GM23338 (cell line): ENCODE measurements at regions not wholly inside any gene's neighbourhood (a gene's known extent, or its start where the extent isn't known, plus 50 kb on each side); places are given as distances from the start of the nearest gene placed in this dataset.

ENCODE experiments used
- ATAC-seq: fragments of 200-7000 bp; cut with Tn5 transposase; 3 replicates; pipeline ENCODE4 v1.9.1; 2020
- DNase-seq: peaks from one replicate; pipeline ENCODE4 v3.0.0-alpha.2; 2015; ENCODE audit warnings: low spot score
- H2AFZ ChIP-seq: fragments of 200-600 bp; sonication (generic); 2 replicates; pipeline ENCODE4 v1.8.0; 2016; ENCODE audit warnings: antibody characterized with exemption, mild to moderate bottlenecking, moderate library complexity
- H3F3A ChIP-seq: fragments of 200-600 bp; sonication (generic); replicated peaks from 2 replicates; pipeline ENCODE4 v1.8.0; 2017; ENCODE audit warnings: antibody characterized with exemption, mixed run types, low read depth
- H3K27ac ChIP-seq: fragments of 200-600 bp; sonication (generic); 2 replicates; pipeline ENCODE4 v1.6.1; 2016; ENCODE audit warnings: low read depth
- H3K27me3 ChIP-seq: fragments of 200-600 bp; sonication (generic); 2 replicates; pipeline ENCODE4 v1.8.0; 2016; ENCODE audit warnings: mild to moderate bottlenecking, mixed run types, moderate library complexity; ENCODE audit not compliant: insufficient read depth
- H3K36me3 ChIP-seq: fragments of 200-600 bp; sonication (generic); 2 replicates; pipeline ENCODE4 v1.8.0; 2016; ENCODE audit warnings: mild to moderate bottlenecking; ENCODE audit not compliant: insufficient read depth
- H3K4me1 ChIP-seq: fragments of 200-600 bp; sonication (generic); 2 replicates; pipeline ENCODE4 v1.8.0; 2016; ENCODE audit warnings: mild to moderate bottlenecking, moderate library complexity; ENCODE audit not compliant: insufficient read depth
- H3K4me2 ChIP-seq: fragments of 200-600 bp; sonication (generic); 2 replicates; pipeline ENCODE4 v1.7.1; 2017; ENCODE audit warnings: mixed run types
- H3K4me3 ChIP-seq: fragments of 200-600 bp; sonication (generic); 2 replicates; pipeline ENCODE4 v1.6.1; 2016; ENCODE audit warnings: mixed run types
- H3K79me2 ChIP-seq: fragments of 200-600 bp; sonication (generic); replicated peaks from 2 replicates; pipeline ENCODE4 v1.8.0; 2017; ENCODE audit warnings: mild to moderate bottlenecking; ENCODE audit not compliant: insufficient read depth
- H3K9me2 ChIP-seq: fragments of 200-600 bp; sonication (generic); 2 replicates; pipeline ENCODE4 v1.8.0; 2017; ENCODE audit not compliant: insufficient read depth
- H4K20me1 ChIP-seq: fragments of 200-600 bp; sonication (generic); replicated peaks from 2 replicates; pipeline ENCODE4 v1.8.0; 2017; ENCODE audit warnings: mild to moderate bottlenecking; ENCODE audit not compliant: insufficient read depth
- H3K27ac Mint-ChIP-seq: 2 replicates; pipeline ENCODE4 v1.8.0; 2020; ENCODE audit warnings: inconsistent platforms, mild to moderate bottlenecking, moderate library complexity, mixed read lengths
- H3K27me3 Mint-ChIP-seq: 3 replicates; pipeline ENCODE4 v1.8.0; 2022; ENCODE audit warnings: low read depth, mild to moderate bottlenecking, moderate library complexity, mixed read lengths, inconsistent platforms; ENCODE audit not compliant: insufficient read depth, poor library complexity
- H3K36me3 Mint-ChIP-seq: 3 replicates; pipeline ENCODE4 v1.8.0; 2021; ENCODE audit warnings: low read depth, mild to moderate bottlenecking, inconsistent platforms, moderate library complexity, mixed read lengths
- H3K4me1 Mint-ChIP-seq: 3 replicates; pipeline ENCODE4 v1.8.0; 2020; ENCODE audit warnings: mild to moderate bottlenecking, inconsistent platforms, mixed read lengths
- H3K4me3 Mint-ChIP-seq: 3 replicates; pipeline ENCODE4 v1.8.0; 2021; ENCODE audit warnings: moderate library complexity, mild to moderate bottlenecking, inconsistent platforms, mixed read lengths
- H3K9me3 Mint-ChIP-seq: 3 replicates; pipeline ENCODE4 v1.8.0; 2020; ENCODE audit warnings: moderate library complexity, mild to moderate bottlenecking, inconsistent platforms, mixed read lengths
- CREB1 ChIP-seq: fragments of 250-450 bp; sonication (Bioruptor Pico); IDR thresholded peaks from 2 replicates; pipeline ENCODE4 v1.5.0; 2020; ENCODE audit warnings: low read depth, mild to moderate bottlenecking, moderate library complexity
- EZH2phosphoT487 ChIP-seq: fragments of 200-600 bp; sonication (generic); IDR thresholded peaks from one replicate; pipeline ENCODE4 v1.8.1; 2018; ENCODE audit warnings: antibody characterized with exemption; ENCODE audit not compliant: unreplicated experiment
- JUNB ChIP-seq: IDR thresholded peaks from one replicate; pipeline ENCODE4 v1.6.1; 2016; ENCODE audit warnings: antibody characterized with exemption; ENCODE audit not compliant: unreplicated experiment
- ZNF331 ChIP-seq: fragments of 250-450 bp; sonication (Bioruptor Pico); IDR thresholded peaks from 2 replicates; pipeline ENCODE4 v1.5.0; 2020; ENCODE audit warnings: low read depth, mild to moderate bottlenecking, moderate library complexity
- TF ChIP-seq, protein P1 (sequence below): IDR thresholded peaks from one replicate; pipeline ENCODE4 v1.6.1; 2018; ENCODE audit warnings: antibody characterized with exemption; ENCODE audit not compliant: unreplicated experiment
- TF ChIP-seq, protein P2 (sequence below): fragments of 250-450 bp; sonication (Bioruptor Pico); IDR thresholded peaks from 2 replicates; pipeline ENCODE4 v1.5.0; 2020; ENCODE audit warnings: mild to moderate bottlenecking, moderate library complexity
- TF ChIP-seq, protein P3 (sequence below), 2 experiments: fragments of 200-600 bp in 1 of 2; sonication (generic) in 1 of 2; conservative IDR thresholded peaks; 2 replicates each; pipeline versions ENCODE4 v1.5.1 to v1.6.1; 2016 to 2017; ENCODE audit warnings: antibody characterized with exemption in 2 of 2, low read depth in 2 of 2, mild to moderate bottlenecking in 2 of 2, moderate library complexity in 1 of 2

DNA sequence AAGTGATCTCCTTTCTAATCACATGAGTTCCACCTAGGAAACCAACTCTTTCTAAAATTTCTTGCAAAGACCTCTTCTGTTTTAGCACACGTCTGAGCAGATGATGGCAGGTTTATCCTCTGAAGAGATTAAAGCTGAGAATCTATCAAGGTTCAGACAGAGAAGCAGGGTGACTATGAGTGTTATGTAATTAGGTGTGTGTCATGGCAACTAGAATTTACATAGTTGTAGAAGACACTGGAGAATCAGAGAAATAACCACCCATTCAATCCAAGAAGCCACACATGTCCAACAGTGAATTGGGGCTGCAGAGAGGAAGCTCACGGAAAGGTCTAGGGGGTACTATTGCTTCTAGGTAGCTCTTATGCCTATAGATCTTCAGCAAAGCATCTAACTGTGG is 600.5 kb downstream of the PYDC2 start (continued):
- TF ChIP-seq, protein P1, sequence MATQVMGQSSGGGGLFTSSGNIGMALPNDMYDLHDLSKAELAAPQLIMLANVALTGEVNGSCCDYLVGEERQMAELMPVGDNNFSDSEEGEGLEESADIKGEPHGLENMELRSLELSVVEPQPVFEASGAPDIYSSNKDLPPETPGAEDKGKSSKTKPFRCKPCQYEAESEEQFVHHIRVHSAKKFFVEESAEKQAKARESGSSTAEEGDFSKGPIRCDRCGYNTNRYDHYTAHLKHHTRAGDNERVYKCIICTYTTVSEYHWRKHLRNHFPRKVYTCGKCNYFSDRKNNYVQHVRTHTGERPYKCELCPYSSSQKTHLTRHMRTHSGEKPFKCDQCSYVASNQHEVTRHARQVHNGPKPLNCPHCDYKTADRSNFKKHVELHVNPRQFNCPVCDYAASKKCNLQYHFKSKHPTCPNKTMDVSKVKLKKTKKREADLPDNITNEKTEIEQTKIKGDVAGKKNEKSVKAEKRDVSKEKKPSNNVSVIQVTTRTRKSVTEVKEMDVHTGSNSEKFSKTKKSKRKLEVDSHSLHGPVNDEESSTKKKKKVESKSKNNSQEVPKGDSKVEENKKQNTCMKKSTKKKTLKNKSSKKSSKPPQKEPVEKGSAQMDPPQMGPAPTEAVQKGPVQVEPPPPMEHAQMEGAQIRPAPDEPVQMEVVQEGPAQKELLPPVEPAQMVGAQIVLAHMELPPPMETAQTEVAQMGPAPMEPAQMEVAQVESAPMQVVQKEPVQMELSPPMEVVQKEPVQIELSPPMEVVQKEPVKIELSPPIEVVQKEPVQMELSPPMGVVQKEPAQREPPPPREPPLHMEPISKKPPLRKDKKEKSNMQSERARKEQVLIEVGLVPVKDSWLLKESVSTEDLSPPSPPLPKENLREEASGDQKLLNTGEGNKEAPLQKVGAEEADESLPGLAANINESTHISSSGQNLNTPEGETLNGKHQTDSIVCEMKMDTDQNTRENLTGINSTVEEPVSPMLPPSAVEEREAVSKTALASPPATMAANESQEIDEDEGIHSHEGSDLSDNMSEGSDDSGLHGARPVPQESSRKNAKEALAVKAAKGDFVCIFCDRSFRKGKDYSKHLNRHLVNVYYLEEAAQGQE = no peak
- no peak for TF ChIP-seq ZNF331 (CRISPR knock-in tag)
- TF ChIP-seq JUNB = no peak
- no peak for TF ChIP-seq EZH2phosphoT487
- TF ChIP-seq, protein P2, sequence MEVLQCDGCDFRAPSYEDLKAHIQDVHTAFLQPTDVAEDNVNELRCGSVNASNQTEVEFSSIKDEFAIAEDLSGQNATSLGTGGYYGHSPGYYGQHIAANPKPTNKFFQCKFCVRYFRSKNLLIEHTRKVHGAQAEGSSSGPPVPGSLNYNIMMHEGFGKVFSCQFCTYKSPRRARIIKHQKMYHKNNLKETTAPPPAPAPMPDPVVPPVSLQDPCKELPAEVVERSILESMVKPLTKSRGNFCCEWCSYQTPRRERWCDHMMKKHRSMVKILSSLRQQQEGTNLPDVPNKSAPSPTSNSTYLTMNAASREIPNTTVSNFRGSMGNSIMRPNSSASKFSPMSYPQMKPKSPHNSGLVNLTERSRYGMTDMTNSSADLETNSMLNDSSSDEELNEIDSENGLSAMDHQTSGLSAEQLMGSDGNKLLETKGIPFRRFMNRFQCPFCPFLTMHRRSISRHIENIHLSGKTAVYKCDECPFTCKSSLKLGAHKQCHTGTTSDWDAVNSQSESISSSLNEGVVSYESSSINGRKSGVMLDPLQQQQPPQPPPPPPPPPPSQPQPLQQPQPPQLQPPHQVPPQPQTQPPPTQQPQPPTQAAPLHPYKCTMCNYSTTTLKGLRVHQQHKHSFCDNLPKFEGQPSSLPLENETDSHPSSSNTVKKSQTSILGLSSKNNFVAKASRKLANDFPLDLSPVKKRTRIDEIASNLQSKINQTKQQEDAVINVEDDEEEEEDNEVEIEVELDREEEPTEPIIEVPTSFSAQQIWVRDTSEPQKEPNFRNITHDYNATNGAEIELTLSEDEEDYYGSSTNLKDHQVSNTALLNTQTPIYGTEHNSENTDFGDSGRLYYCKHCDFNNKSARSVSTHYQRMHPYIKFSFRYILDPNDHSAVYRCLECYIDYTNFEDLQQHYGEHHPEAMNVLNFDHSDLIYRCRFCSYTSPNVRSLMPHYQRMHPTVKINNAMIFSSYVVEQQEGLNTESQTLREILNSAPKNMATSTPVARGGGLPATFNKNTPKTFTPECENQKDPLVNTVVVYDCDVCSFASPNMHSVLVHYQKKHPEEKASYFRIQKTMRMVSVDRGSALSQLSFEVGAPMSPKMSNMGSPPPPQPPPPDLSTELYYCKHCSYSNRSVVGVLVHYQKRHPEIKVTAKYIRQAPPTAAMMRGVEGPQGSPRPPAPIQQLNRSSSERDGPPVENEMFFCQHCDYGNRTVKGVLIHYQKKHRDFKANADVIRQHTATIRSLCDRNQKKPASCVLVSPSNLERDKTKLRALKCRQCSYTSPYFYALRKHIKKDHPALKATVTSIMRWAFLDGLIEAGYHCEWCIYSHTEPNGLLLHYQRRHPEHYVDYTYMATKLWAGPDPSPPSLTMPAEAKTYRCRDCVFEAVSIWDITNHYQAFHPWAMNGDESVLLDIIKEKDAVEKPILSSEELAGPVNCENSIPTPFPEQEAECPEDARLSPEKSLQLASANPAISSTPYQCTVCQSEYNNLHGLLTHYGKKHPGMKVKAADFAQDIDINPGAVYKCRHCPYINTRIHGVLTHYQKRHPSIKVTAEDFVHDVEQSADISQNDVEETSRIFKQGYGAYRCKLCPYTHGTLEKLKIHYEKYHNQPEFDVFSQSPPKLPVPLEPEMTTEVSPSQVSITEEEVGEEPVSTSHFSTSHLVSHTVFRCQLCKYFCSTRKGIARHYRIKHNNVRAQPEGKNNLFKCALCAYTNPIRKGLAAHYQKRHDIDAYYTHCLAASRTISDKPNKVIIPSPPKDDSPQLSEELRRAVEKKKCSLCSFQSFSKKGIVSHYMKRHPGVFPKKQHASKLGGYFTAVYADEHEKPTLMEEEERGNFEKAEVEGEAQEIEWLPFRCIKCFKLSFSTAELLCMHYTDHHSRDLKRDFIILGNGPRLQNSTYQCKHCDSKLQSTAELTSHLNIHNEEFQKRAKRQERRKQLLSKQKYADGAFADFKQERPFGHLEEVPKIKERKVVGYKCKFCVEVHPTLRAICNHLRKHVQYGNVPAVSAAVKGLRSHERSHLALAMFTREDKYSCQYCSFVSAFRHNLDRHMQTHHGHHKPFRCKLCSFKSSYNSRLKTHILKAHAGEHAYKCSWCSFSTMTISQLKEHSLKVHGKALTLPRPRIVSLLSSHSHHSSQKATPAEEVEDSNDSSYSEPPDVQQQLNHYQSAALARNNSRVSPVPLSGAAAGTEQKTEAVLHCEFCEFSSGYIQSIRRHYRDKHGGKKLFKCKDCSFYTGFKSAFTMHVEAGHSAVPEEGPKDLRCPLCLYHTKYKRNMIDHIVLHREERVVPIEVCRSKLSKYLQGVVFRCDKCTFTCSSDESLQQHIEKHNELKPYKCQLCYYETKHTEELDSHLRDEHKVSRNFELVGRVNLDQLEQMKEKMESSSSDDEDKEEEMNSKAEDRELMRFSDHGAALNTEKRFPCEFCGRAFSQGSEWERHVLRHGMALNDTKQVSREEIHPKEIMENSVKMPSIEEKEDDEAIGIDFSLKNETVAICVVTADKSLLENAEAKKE (CRISPR knock-in tag) = no peak

DNA sequence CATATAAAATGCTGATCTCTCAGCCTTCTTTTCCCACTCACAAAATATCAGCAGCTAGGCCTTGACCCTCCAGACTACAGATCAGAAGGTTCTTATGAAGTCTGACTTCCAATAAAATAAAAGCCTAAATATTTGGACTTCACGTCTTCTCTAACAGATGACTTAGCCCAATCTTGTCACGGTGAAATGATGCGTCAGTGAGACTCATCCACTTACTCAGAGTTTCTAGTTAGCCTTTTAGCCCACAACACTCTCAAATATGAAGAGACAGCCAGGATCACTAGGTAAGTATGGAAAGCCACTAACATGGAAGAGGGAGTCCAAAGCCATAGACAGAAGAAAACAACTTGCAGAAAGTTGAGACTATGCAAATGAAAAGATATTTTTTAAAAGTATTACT is 601.2 kb downstream of the PYDC2 start:
- Histone ChIP-seq H3K79me2 (no peaks in the 10 kb centered on the region), H3K27me3 (no peaks in the 10 kb centered on the region), H3K4me3 (no peak overlapping the region), H3K27ac (no peak overlapping the region), H2AFZ (no peak overlapping the region), H4K20me1 (no peaks in the 10 kb centered on the region), H3K4me2 (no peak overlapping the region), H3K4me1 (peaks cover 5% of the 10 kb centered on the region), H3K36me3 (no peaks in the 10 kb centered on the region), H3F3A (no peaks in the 10 kb centered on the region), H3K9me2 (no peaks in the 10 kb centered on the region)
- Mint-ChIP-seq H3K9me3 (no peaks in the 10 kb centered on the region), H3K4me1 (peaks cover 11% of the 10 kb centered on the region), H3K4me3 (no peak overlapping the region), H3K27ac (no peak overlapping the region), H3K27me3 (no peaks in the 10 kb centered on the region), H3K36me3 (no peaks in the 10 kb centered on the region)
- DNase-seq (no peak), ATAC-seq (no peak)
- TF ChIP-seq ZNF331 (CRISPR knock-in tag) = no peak
- TF ChIP-seq CREB1 (CRISPR knock-in tag) = no peak
- no peak for TF ChIP-seq JUNB
- TF ChIP-seq, protein P3, sequence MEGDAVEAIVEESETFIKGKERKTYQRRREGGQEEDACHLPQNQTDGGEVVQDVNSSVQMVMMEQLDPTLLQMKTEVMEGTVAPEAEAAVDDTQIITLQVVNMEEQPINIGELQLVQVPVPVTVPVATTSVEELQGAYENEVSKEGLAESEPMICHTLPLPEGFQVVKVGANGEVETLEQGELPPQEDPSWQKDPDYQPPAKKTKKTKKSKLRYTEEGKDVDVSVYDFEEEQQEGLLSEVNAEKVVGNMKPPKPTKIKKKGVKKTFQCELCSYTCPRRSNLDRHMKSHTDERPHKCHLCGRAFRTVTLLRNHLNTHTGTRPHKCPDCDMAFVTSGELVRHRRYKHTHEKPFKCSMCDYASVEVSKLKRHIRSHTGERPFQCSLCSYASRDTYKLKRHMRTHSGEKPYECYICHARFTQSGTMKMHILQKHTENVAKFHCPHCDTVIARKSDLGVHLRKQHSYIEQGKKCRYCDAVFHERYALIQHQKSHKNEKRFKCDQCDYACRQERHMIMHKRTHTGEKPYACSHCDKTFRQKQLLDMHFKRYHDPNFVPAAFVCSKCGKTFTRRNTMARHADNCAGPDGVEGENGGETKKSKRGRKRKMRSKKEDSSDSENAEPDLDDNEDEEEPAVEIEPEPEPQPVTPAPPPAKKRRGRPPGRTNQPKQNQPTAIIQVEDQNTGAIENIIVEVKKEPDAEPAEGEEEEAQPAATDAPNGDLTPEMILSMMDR (conservative IDR thresholded peaks at IDR 0.05; ENCODE audit: low read depth in 2 of 2) = no peak
